Endothelial cell (in vitro differentiated cells): ENCODE measurements at regions not wholly inside any gene's neighbourhood (a gene's known extent, or its start where the extent isn't known, plus 50 kb on each side); places are given as distances from the start of the nearest gene placed in this dataset.

Experiments
- DNase-seq: peaks from one replicate; pipeline ENCODE4 v3.0.0; 2021; ENCODE audit warnings: low spot score
- H3K27ac Mint-ChIP-seq: one replicate; pipeline ENCODE4 v1.8.0; 2021; ENCODE audit warnings: mixed read lengths, inconsistent platforms; ENCODE audit not compliant: unreplicated experiment
- H3K27me3 Mint-ChIP-seq: one replicate; pipeline ENCODE4 v1.8.0; 2021; ENCODE audit warnings: mild to moderate bottlenecking, moderate library complexity, mixed read lengths, inconsistent platforms; ENCODE audit not compliant: unreplicated experiment
- H3K36me3 Mint-ChIP-seq: one replicate; pipeline ENCODE4 v1.8.0; 2021; ENCODE audit warnings: mild to moderate bottlenecking, low read depth, mixed read lengths, inconsistent platforms; ENCODE audit not compliant: unreplicated experiment
- H3K4me1 Mint-ChIP-seq: one replicate; pipeline ENCODE4 v1.8.0; 2021; ENCODE audit warnings: mild to moderate bottlenecking, mixed read lengths, inconsistent platforms; ENCODE audit not compliant: unreplicated experiment
- H3K4me3 Mint-ChIP-seq: one replicate; pipeline ENCODE4 v1.8.0; 2021; ENCODE audit warnings: mild to moderate bottlenecking, mixed read lengths, inconsistent platforms; ENCODE audit not compliant: unreplicated experiment
- H3K9me3 Mint-ChIP-seq: one replicate; pipeline ENCODE4 v1.8.0; 2021; ENCODE audit warnings: mixed read lengths, inconsistent platforms; ENCODE audit not compliant: unreplicated experiment
- TF ChIP-seq, protein P1 (sequence below): fragments of 200-600 bp; sonication (generic); IDR thresholded peaks from one replicate; pipeline ENCODE4 v1.5.0; 2021; ENCODE audit warnings: antibody characterized with exemption; ENCODE audit not compliant: unreplicated experiment

GRCh38 chr11:95589893-95590612 lies 199.5 kb downstream of the FAM76B start:
- TF ChIP-seq, protein P1, sequence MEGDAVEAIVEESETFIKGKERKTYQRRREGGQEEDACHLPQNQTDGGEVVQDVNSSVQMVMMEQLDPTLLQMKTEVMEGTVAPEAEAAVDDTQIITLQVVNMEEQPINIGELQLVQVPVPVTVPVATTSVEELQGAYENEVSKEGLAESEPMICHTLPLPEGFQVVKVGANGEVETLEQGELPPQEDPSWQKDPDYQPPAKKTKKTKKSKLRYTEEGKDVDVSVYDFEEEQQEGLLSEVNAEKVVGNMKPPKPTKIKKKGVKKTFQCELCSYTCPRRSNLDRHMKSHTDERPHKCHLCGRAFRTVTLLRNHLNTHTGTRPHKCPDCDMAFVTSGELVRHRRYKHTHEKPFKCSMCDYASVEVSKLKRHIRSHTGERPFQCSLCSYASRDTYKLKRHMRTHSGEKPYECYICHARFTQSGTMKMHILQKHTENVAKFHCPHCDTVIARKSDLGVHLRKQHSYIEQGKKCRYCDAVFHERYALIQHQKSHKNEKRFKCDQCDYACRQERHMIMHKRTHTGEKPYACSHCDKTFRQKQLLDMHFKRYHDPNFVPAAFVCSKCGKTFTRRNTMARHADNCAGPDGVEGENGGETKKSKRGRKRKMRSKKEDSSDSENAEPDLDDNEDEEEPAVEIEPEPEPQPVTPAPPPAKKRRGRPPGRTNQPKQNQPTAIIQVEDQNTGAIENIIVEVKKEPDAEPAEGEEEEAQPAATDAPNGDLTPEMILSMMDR: no peak
- DNase-seq: no peak
- no peaks in the 10 kb centered on the region for H3K4me1 Mint-ChIP-seq
- H3K27me3 Mint-ChIP-seq: peaks cover 3% of the 10 kb centered on the region
- H3K27ac Mint-ChIP-seq: no peak overlapping the region
- H3K36me3 Mint-ChIP-seq: no peaks in the 10 kb centered on the region
- no peaks in the 10 kb centered on the region for H3K9me3 Mint-ChIP-seq
- no peak overlapping the region for H3K4me3 Mint-ChIP-seq

DNA sequence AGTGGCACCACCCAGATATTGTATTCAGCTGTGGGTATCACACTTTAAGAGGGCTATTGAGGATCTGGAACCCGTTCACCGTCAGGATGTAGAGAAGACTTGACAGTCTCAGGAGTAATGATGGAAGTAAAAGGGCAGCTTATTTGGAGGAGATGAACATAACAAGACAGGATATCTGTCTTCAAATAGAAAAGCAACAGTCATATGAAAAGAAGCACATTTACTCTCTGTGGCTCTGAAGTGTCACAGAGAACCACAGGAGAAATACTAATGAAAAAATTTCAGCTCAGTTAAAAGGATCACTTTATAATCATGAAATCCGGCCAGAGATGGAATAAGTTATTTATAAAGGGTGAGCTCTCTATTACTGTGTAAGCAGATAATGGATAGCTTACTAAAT lies 200.8 kb downstream of the FAM76B start:
- Mint-ChIP-seq H3K36me3 (no peaks in the 10 kb centered on the region), H3K27ac (no peak overlapping the region), H3K4me3 (no peak overlapping the region), H3K9me3 (no peaks in the 10 kb centered on the region), H3K4me1 (no peaks in the 10 kb centered on the region), H3K27me3 (peaks cover 3% of the 10 kb centered on the region)
- no peak for DNase-seq
- TF ChIP-seq, protein P1: no peak

GRCh38 chr11:95586661-95587060 lies 202.9 kb downstream of the FAM76B start:
- Mint-ChIP-seq H3K27ac (no peak overlapping the region), H3K9me3 (no peaks in the 10 kb centered on the region)

GRCh38 chr11:95586155-95586554 lies 203.4 kb downstream of the FAM76B start:
- DNase-seq: no peak
- Mint-ChIP-seq H3K9me3 (no peaks in the 10 kb centered on the region), H3K4me1 (no peaks in the 10 kb centered on the region), H3K27ac (no peak overlapping the region), H3K4me3 (no peak overlapping the region), H3K36me3 (no peaks in the 10 kb centered on the region), H3K27me3 (peaks cover 1% of the 10 kb centered on the region)
- TF ChIP-seq, protein P1: no peak

More at GRCh38 chr11:95586661-95587060, 202.9 kb downstream of the FAM76B start:
- no peak for DNase-seq
- Mint-ChIP-seq H3K4me3 (no peak overlapping the region), H3K4me1 (no peaks in the 10 kb centered on the region), H3K36me3 (no peaks in the 10 kb centered on the region), H3K27me3 (peaks cover 3% of the 10 kb centered on the region)
- TF ChIP-seq, protein P1: no peak

DNA sequence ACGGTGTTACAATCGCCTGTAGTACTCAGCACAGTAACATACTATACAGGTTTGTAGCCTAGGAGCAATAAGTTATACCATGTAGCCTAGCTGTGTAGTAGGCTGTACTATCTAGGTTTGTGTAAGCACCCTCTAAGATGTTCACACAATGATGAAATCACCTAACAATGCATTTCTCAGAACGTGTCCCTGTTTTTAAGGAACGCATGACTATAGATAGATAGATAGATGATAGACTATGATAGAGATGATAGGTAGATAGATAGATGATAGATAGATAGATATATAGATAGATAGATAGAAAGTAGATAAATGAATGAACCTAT lies 203.9 kb downstream of the FAM76B start:
- Mint-ChIP-seq H3K4me3 (no peak overlapping the region), H3K4me1 (no peaks in the 10 kb centered on the region), H3K27ac (no peak overlapping the region), H3K9me3 (no peaks in the 10 kb centered on the region), H3K36me3 (no peaks in the 10 kb centered on the region), H3K27me3 (peaks cover 1% of the 10 kb centered on the region)
- TF ChIP-seq, protein P1: no peak
- DNase-seq: no peak
